ENCODE measurements at regions not wholly inside any gene's neighbourhood (a gene's known extent, or its start where the extent isn't known, plus 50 kb on each side); places are given as distances from the start of the nearest gene placed in this dataset.

DNA sequence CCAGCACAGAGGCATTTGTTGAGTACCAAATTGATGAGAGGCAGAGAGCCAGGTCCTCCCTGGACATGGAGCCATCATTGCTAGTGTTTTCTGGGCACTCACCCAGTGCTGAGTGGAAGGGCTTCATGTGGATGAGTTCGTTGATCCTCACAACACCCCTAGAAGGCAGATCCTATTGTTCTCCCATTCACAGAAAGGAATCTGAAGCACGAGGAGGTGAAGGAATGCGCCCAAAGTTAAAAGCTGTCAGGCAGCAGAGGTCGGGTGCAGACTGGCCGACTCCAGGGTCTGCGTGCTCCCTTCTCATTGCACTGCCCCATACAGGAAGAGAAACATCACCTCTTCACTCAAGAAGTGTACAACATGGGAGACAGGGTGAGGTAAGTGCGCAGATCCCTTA lies 153.5 kb upstream of the TNPO1 start:
- Histone ChIP-seq H3K9me3 (ENCODE audit: control insufficient read depth in 2 of 3, low read length in 3 of 3) (no peaks in the 10 kb centered on the region), H3K4me3 (ENCODE audit: low read length) (no peak overlapping the region), H3K27ac (ENCODE audit: low read depth, low read length) (no peak overlapping the region), H3K36me3 (ENCODE audit: control insufficient read depth in 2 of 3, insufficient read depth in 3 of 3, low read length in 3 of 3) (no peaks in the 10 kb centered on the region), H3K27me3 (ENCODE audit: control insufficient read depth in 2 of 2, insufficient read depth in 2 of 2, low read length in 2 of 2) (no peaks in the 10 kb centered on the region), H3K4me1 (ENCODE audit: control insufficient read depth in 2 of 2, insufficient read depth in 2 of 2, low read length in 2 of 2) (no peaks in the 10 kb centered on the region)
- Mint-ChIP-seq H3K27me3 (peaks cover 0 to 27% (median 23%) of the 10 kb centered on the region in 5 donors), H3K36me3 (no peaks in the 10 kb centered on the region), H3K4me3 (no peak overlapping the region), H3K9me3 (no peaks in the 10 kb centered on the region), H3K27ac (no peak overlapping the region), H3K4me1 (no peaks in the 10 kb centered on the region)
- DNase-seq (no peak), ATAC-seq (no peak)
- ChIA-PET POLR2A (no interaction called here), CTCF (no interaction called here)
- intact Hi-C loops (cut with micrococcal nuclease) = no loop called here

DNA sequence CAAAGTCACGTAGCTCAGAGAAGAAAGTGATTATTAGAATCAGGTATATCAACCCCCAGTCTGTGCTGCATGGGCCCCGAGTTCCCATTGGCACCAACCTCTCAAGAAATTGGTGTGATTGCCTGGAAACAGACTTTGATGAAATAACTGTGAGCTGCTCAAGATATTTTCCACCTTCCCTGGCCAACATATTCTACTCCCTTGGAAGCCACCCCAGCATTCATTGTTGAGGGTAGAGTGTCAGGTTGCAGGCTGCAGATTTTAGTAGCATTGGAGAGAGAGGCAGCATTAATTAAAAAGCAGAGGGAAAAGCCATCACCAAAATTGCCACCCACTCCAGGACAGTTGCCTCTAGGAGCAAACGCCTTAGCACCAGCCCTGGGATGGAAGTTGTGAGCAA lies 154.2 kb upstream of the TNPO1 start:
- no peak overlapping the region for H3K27ac Mint-ChIP-seq

DNA sequence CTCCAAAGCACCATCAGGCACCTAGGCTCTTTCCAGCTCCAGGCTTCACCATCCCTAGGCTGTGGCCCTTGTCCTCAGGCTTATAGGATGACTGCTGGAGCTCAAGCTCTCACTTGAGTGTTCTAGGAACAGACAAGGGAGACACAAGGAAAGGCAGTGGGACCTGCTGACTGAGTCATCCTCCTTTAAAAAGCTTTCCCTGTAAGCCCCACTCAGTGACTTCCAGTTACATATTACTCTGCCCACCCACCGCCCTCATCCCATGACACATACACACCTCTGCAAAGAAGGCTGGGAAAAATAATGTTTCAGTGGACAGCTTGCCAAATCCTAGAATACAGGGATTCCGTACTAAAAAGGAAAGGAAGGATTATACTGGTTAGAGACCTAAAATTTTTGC lies 154.2 kb upstream of the ZNF366 start:
- H3K4me1 ChIP-seq (ENCODE audit: control insufficient read depth in 2 of 2, insufficient read depth in 2 of 2, low read length in 2 of 2) = no peaks in the 10 kb centered on the region
- intact Hi-C loops (cut with micrococcal nuclease) = no loop called here
- no peak for DNase-seq
- ATAC-seq = no peak
- no peak overlapping the region for H3K27ac ChIP-seq (ENCODE audit: low read depth, low read length)
- H3K27ac Mint-ChIP-seq = no peak overlapping the region
- H3K9me3 Mint-ChIP-seq = no peaks in the 10 kb centered on the region
- no peaks in the 10 kb centered on the region for H3K27me3 ChIP-seq (ENCODE audit: control insufficient read depth in 2 of 2, insufficient read depth in 2 of 2, low read length in 2 of 2)
- POLR2A ChIA-PET = no interaction called here
- no peak overlapping the region for H3K4me3 ChIP-seq (ENCODE audit: low read length)
- no peaks in the 10 kb centered on the region for H3K36me3 Mint-ChIP-seq
- H3K4me1 Mint-ChIP-seq = no peaks in the 10 kb centered on the region
- peaks cover 0 to 27% (median 13%) of the 10 kb centered on the region in 5 donors for H3K27me3 Mint-ChIP-seq
- no peak overlapping the region for H3K4me3 Mint-ChIP-seq
- CTCF ChIA-PET = no interaction called here
- no peaks in the 10 kb centered on the region for H3K36me3 ChIP-seq (ENCODE audit: control insufficient read depth in 2 of 3, insufficient read depth in 3 of 3, low read length in 3 of 3)
- H3K9me3 ChIP-seq (ENCODE audit: control insufficient read depth in 2 of 3, low read length in 3 of 3) = no peaks in the 10 kb centered on the region

More for the DNA sequence above, 154.2 kb upstream of the TNPO1 start:
- Histone ChIP-seq H3K27me3 (ENCODE audit: control insufficient read depth in 2 of 2, insufficient read depth in 2 of 2, low read length in 2 of 2) (no peaks in the 10 kb centered on the region), H3K36me3 (ENCODE audit: control insufficient read depth in 2 of 3, insufficient read depth in 3 of 3, low read length in 3 of 3) (no peaks in the 10 kb centered on the region), H3K9me3 (ENCODE audit: control insufficient read depth in 2 of 3, low read length in 3 of 3) (no peaks in the 10 kb centered on the region), H3K4me3 (ENCODE audit: low read length) (no peak overlapping the region), H3K27ac (ENCODE audit: low read depth, low read length) (no peak overlapping the region), H3K4me1 (ENCODE audit: control insufficient read depth in 2 of 2, insufficient read depth in 2 of 2, low read length in 2 of 2) (no peaks in the 10 kb centered on the region)
- Mint-ChIP-seq H3K36me3 (no peaks in the 10 kb centered on the region), H3K9me3 (no peaks in the 10 kb centered on the region), H3K4me3 (no peak overlapping the region), H3K4me1 (no peaks in the 10 kb centered on the region), H3K27me3 (peaks cover 0 to 27% (median 22%) of the 10 kb centered on the region in 5 donors)
- POLR2A ChIA-PET = no interaction called here
- intact Hi-C loops (cut with micrococcal nuclease) = no loop called here
- ATAC-seq = no peak
- CTCF ChIA-PET = no interaction called here
- no peak for DNase-seq

GRCh38 chr5:72659726-72660125 lies 152.5 kb upstream of the ZNF366 start:
- ATAC-seq = no peak
- Mint-ChIP-seq H3K4me1 (no peaks in the 10 kb centered on the region), H3K4me3 (no peak overlapping the region), H3K27ac (no peak overlapping the region), H3K36me3 (no peaks in the 10 kb centered on the region), H3K9me3 (no peaks in the 10 kb centered on the region), H3K27me3 (peaks cover 0 to 24% (median 7%) of the 10 kb centered on the region in 5 donors)
- intact Hi-C loops (cut with micrococcal nuclease) = no loop called here
- H3K4me3 ChIP-seq (ENCODE audit: low read length) = no peak overlapping the region
- no peaks in the 10 kb centered on the region for H3K9me3 ChIP-seq (ENCODE audit: control insufficient read depth in 2 of 3, low read length in 3 of 3)
- POLR2A ChIA-PET = no interaction called here
- H3K4me1 ChIP-seq (ENCODE audit: control insufficient read depth in 2 of 2, insufficient read depth in 2 of 2, low read length in 2 of 2) = no peaks in the 10 kb centered on the region
- DNase-seq = no peak
- no peak overlapping the region for H3K27ac ChIP-seq (ENCODE audit: low read depth, low read length)
- H3K36me3 ChIP-seq (ENCODE audit: control insufficient read depth in 2 of 3, insufficient read depth in 3 of 3, low read length in 3 of 3) = no peaks in the 10 kb centered on the region
- CTCF ChIA-PET = no interaction called here
- no peaks in the 10 kb centered on the region for H3K27me3 ChIP-seq (ENCODE audit: control insufficient read depth in 2 of 2, insufficient read depth in 2 of 2, low read length in 2 of 2)

- Histone ChIP-seq H3K9me3 (ENCODE audit: control insufficient read depth in 2 of 3, low read length in 3 of 3) (no peaks in the 10 kb centered on the region), H3K27ac (ENCODE audit: low read depth, low read length) (no peak overlapping the region), H3K27me3 (ENCODE audit: control insufficient read depth in 2 of 2, insufficient read depth in 2 of 2, low read length in 2 of 2) (no peaks in the 10 kb centered on the region), H3K36me3 (ENCODE audit: control insufficient read depth in 2 of 3, insufficient read depth in 3 of 3, low read length in 3 of 3) (no peaks in the 10 kb centered on the region), H3K4me3 (ENCODE audit: low read length) (no peak overlapping the region), H3K4me1 (ENCODE audit: control insufficient read depth in 2 of 2, insufficient read depth in 2 of 2, low read length in 2 of 2) (no peaks in the 10 kb centered on the region)
- ATAC-seq = no peak
- ChIA-PET CTCF (interaction anchor here (0.6 kb wide), 1 partner anchor 123 kb away, joined by 3 read pairs; no protein-coding TSS in a partner anchor), POLR2A (no interaction called here)
- peaks cover 0 to 24% (median 7%) of the 10 kb centered on the region in 5 donors for H3K27me3 Mint-ChIP-seq
- no peak overlapping the region for H3K4me3 Mint-ChIP-seq
- H3K36me3 Mint-ChIP-seq = no peaks in the 10 kb centered on the region
- H3K27ac Mint-ChIP-seq = peak overlapping the region in 1 of 9 donors; percentile 11
- H3K4me1 Mint-ChIP-seq = no peaks in the 10 kb centered on the region
- DNase-seq = no peak
- intact Hi-C loops (cut with micrococcal nuclease) = no loop called here
- H3K9me3 Mint-ChIP-seq = no peaks in the 10 kb centered on the region
These were observed 151.7 kb upstream of the ZNF366 start for GRCh38 chr5:72658761-72659540.

DNA sequence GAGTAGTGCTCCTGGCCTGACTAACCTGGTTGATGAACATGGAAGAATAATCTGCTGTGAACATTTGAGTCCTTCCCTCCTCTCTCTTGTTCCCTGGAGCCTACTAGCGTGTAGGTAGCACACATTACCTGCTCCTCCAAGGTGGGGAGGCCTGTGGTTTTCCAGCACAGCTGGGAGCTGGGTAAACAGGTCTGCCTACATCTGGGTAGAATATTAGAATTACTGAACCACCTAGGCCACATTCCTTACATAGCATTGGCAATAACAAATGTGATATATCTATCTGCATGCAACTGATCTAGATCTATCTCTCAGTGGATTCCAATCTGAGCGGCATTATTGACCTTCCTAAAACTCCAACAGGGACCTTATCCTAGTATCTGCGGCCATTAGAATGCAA lies 151.0 kb upstream of the ZNF366 start:
- no peaks in the 10 kb centered on the region for H3K9me3 Mint-ChIP-seq
- ATAC-seq = no peak
- ChIA-PET POLR2A (no interaction called here), CTCF (no interaction called here)
- Histone ChIP-seq H3K9me3 (ENCODE audit: control insufficient read depth in 2 of 3, low read length in 3 of 3) (no peaks in the 10 kb centered on the region), H3K27me3 (ENCODE audit: control insufficient read depth in 2 of 2, insufficient read depth in 2 of 2, low read length in 2 of 2) (no peaks in the 10 kb centered on the region), H3K4me3 (ENCODE audit: low read length) (no peak overlapping the region), H3K36me3 (ENCODE audit: control insufficient read depth in 2 of 3, insufficient read depth in 3 of 3, low read length in 3 of 3) (no peaks in the 10 kb centered on the region), H3K27ac (ENCODE audit: low read depth, low read length) (no peak overlapping the region), H3K4me1 (ENCODE audit: control insufficient read depth in 2 of 2, insufficient read depth in 2 of 2, low read length in 2 of 2) (no peaks in the 10 kb centered on the region)
- no peaks in the 10 kb centered on the region for H3K36me3 Mint-ChIP-seq
- no peak overlapping the region for H3K27ac Mint-ChIP-seq
- intact Hi-C loops (cut with micrococcal nuclease) = no loop called here
- H3K4me1 Mint-ChIP-seq = no peaks in the 10 kb centered on the region
- H3K4me3 Mint-ChIP-seq = no peak overlapping the region
- peaks cover 0 to 24% (median 7%) of the 10 kb centered on the region in 5 donors for H3K27me3 Mint-ChIP-seq
- DNase-seq = no peak

GRCh38 chr5:72656756-72657513 lies 149.7 kb upstream of the ZNF366 start:
- H3K4me1 ChIP-seq (ENCODE audit: control insufficient read depth in 2 of 2, insufficient read depth in 2 of 2, low read length in 2 of 2) = no peaks in the 10 kb centered on the region
- Mint-ChIP-seq H3K36me3 (no peaks in the 10 kb centered on the region), H3K27me3 (peaks cover 0 to 14% (median 0%) of the 10 kb centered on the region in 5 donors), H3K27ac (no peak overlapping the region), H3K4me1 (no peaks in the 10 kb centered on the region), H3K9me3 (no peaks in the 10 kb centered on the region), H3K4me3 (no peak overlapping the region)
- no peak for DNase-seq
- intact Hi-C loops (cut with micrococcal nuclease) = no loop called here
- no peaks in the 10 kb centered on the region for H3K27me3 ChIP-seq (ENCODE audit: control insufficient read depth in 2 of 2, insufficient read depth in 2 of 2, low read length in 2 of 2)
- no peak for ATAC-seq
- ChIA-PET CTCF (no interaction called here), POLR2A (no interaction called here)
- H3K27ac ChIP-seq (ENCODE audit: low read depth, low read length) = no peak overlapping the region
- H3K4me3 ChIP-seq (ENCODE audit: low read length) = no peak overlapping the region
- no peaks in the 10 kb centered on the region for H3K36me3 ChIP-seq (ENCODE audit: control insufficient read depth in 2 of 3, insufficient read depth in 3 of 3, low read length in 3 of 3)
- H3K9me3 ChIP-seq (ENCODE audit: control insufficient read depth in 2 of 3, low read length in 3 of 3) = no peaks in the 10 kb centered on the region
